ENCODE measurements at regions not wholly inside any gene's neighbourhood (a gene's known extent, or its start where the extent isn't known, plus 50 kb on each side); places are given as distances from the start of the nearest gene placed in this dataset.
A peak's percentile ranks its signal among the peaks of the same experiment; 100 is the strongest.

- H2BK15ac ChIP-seq (ENCODE audit: low read length), result peak overlapping the region; percentile 15
- H3K23ac ChIP-seq (ENCODE audit: low read depth, low read length, poor library complexity), result no peak overlapping the region
- no peak overlapping the region for H3K27ac ChIP-seq (replicated peaks; ENCODE audit: low read length)
- H2AFZ ChIP-seq (ENCODE audit: low read length), result no peak overlapping the region
- no peak overlapping the region for H2BK5ac ChIP-seq (ENCODE audit: low read length)
- H3K27me3 ChIP-seq (ENCODE audit: control insufficient read depth in 3 of 3, insufficient read depth in 3 of 3, low read depth in 1 of 3, low read length in 3 of 3), result no peaks in the 10 kb centered on the region
- H3K4me2 ChIP-seq (ENCODE audit: insufficient read depth, low read length, poor library complexity, severe bottlenecking), result no peak overlapping the region
- no CpG with 5 or more reads among the region's 3 CpGs for WGBS, 2 donors (ENCODE audit: extremely low coverage in 2 of 2, insufficient read length in 2 of 2, insufficient replicate concordance in 1 of 2)
- no peaks in the 10 kb centered on the region for H3K79me1 ChIP-seq (ENCODE audit: low read depth, low read length)
- H3K9me3 ChIP-seq (replicated peaks in 1 of 2; ENCODE audit: control insufficient read depth in 2 of 2, insufficient read depth in 1 of 2, low read depth in 1 of 2, low read length in 2 of 2), result peaks cover 0 to 2% of the 10 kb centered on the region in 2 donors
- peak overlapping the region; percentile 10 for H2BK120ac ChIP-seq (ENCODE audit: low read depth, low read length)
- no peak overlapping the region for H2AK5ac ChIP-seq (ENCODE audit: low read depth, low read length)
- no peak overlapping the region for H3K18ac ChIP-seq (ENCODE audit: low read length)
- no peak overlapping the region for H3K4me3 ChIP-seq (ENCODE audit: low read length in 2 of 2)
- no peak overlapping the region for H3K14ac ChIP-seq (ENCODE audit: low read length)
- no peaks in the 10 kb centered on the region for H3K36me3 ChIP-seq (replicated peaks in 1 of 2; ENCODE audit: control insufficient read depth in 2 of 2, insufficient read depth in 2 of 2, low read length in 2 of 2)
- DNase-seq (ENCODE audit: low spot score), result no peak
- no peak overlapping the region for H2BK12ac ChIP-seq (ENCODE audit: low read length)
- H3K4me1 ChIP-seq (ENCODE audit: control insufficient read depth in 2 of 2, insufficient read depth in 1 of 2, low read depth in 1 of 2, low read length in 2 of 2), result peaks cover 0 to 2% of the 10 kb centered on the region in 2 donors
- no peak overlapping the region for H4K91ac ChIP-seq (ENCODE audit: low read depth, low read length, poor library complexity)
- H3K4ac ChIP-seq (ENCODE audit: low read length), result no peak overlapping the region
- no peak overlapping the region for H4K8ac ChIP-seq (ENCODE audit: low read depth, low read length)
- H3K9ac ChIP-seq (ENCODE audit: low read depth, low read length, poor library complexity), result no peak overlapping the region
Measured at GRCh38 chr11:11757909-11758308, 83.9 kb upstream of the USP47 start.

- Histone ChIP-seq H3K79me1 (ENCODE audit: low read depth, low read length) (no peaks in the 10 kb centered on the region), H4K8ac (ENCODE audit: low read depth, low read length) (no peak overlapping the region), H3K9me3 (replicated peaks in 1 of 2; ENCODE audit: control insufficient read depth in 2 of 2, insufficient read depth in 1 of 2, low read depth in 1 of 2, low read length in 2 of 2) (peaks cover 0 to 2% of the 10 kb centered on the region in 2 donors), H2BK120ac (ENCODE audit: low read depth, low read length) (no peak overlapping the region), H3K36me3 (replicated peaks in 1 of 2; ENCODE audit: control insufficient read depth in 2 of 2, insufficient read depth in 2 of 2, low read length in 2 of 2) (no peaks in the 10 kb centered on the region), H3K23ac (ENCODE audit: low read depth, low read length, poor library complexity) (no peak overlapping the region), H2AK5ac (ENCODE audit: low read depth, low read length) (no peak overlapping the region), H2BK12ac (ENCODE audit: low read length) (no peak overlapping the region), H2BK5ac (ENCODE audit: low read length) (no peak overlapping the region), H4K91ac (ENCODE audit: low read depth, low read length, poor library complexity) (no peak overlapping the region), H3K27ac (replicated peaks; ENCODE audit: low read length) (no peak overlapping the region), H2BK15ac (ENCODE audit: low read length) (no peak overlapping the region), H3K4me1 (ENCODE audit: control insufficient read depth in 2 of 2, insufficient read depth in 1 of 2, low read depth in 1 of 2, low read length in 2 of 2) (peaks cover 0 to 2% of the 10 kb centered on the region in 2 donors), H3K9ac (ENCODE audit: low read depth, low read length, poor library complexity) (no peak overlapping the region), H3K4ac (ENCODE audit: low read length) (no peak overlapping the region), H3K18ac (ENCODE audit: low read length) (no peak overlapping the region), H3K14ac (ENCODE audit: low read length) (no peak overlapping the region), H3K27me3 (ENCODE audit: control insufficient read depth in 3 of 3, insufficient read depth in 3 of 3, low read depth in 1 of 3, low read length in 3 of 3) (no peaks in the 10 kb centered on the region), H2AFZ (ENCODE audit: low read length) (no peak overlapping the region), H3K4me2 (ENCODE audit: insufficient read depth, low read length, poor library complexity, severe bottlenecking) (no peak overlapping the region), H3K4me3 (ENCODE audit: low read length in 2 of 2) (no peak overlapping the region)
- WGBS, 2 donors (ENCODE audit: extremely low coverage in 2 of 2, insufficient read length in 2 of 2, insufficient replicate concordance in 1 of 2), result no CpG with 5 or more reads among the region's 3 CpGs
- no peak for DNase-seq (ENCODE audit: low spot score)
Measured at GRCh38 chr11:11756718-11757117, 85.1 kb upstream of the USP47 start.

- Histone ChIP-seq H3K4me3 (ENCODE audit: low read length in 2 of 2) (no peak overlapping the region), H3K79me1 (ENCODE audit: low read depth, low read length) (no peaks in the 10 kb centered on the region), H3K9me3 (replicated peaks in 1 of 2; ENCODE audit: control insufficient read depth in 2 of 2, insufficient read depth in 1 of 2, low read depth in 1 of 2, low read length in 2 of 2) (peaks cover 0 to 2% of the 10 kb centered on the region in 2 donors), H2BK5ac (ENCODE audit: low read length) (no peak overlapping the region), H2BK12ac (ENCODE audit: low read length) (no peak overlapping the region), H2AK5ac (ENCODE audit: low read depth, low read length) (no peak overlapping the region), H3K4ac (ENCODE audit: low read length) (no peak overlapping the region), H3K23ac (ENCODE audit: low read depth, low read length, poor library complexity) (no peak overlapping the region), H3K9ac (ENCODE audit: low read depth, low read length, poor library complexity) (no peak overlapping the region), H4K91ac (ENCODE audit: low read depth, low read length, poor library complexity) (no peak overlapping the region), H3K36me3 (replicated peaks in 1 of 2; ENCODE audit: control insufficient read depth in 2 of 2, insufficient read depth in 2 of 2, low read length in 2 of 2) (no peaks in the 10 kb centered on the region), H3K27me3 (ENCODE audit: control insufficient read depth in 3 of 3, insufficient read depth in 3 of 3, low read depth in 1 of 3, low read length in 3 of 3) (no peaks in the 10 kb centered on the region), H3K18ac (ENCODE audit: low read length) (no peak overlapping the region), H3K14ac (ENCODE audit: low read length) (no peak overlapping the region), H4K8ac (ENCODE audit: low read depth, low read length) (no peak overlapping the region), H3K4me2 (ENCODE audit: insufficient read depth, low read length, poor library complexity, severe bottlenecking) (no peak overlapping the region), H3K27ac (replicated peaks; ENCODE audit: low read length) (no peak overlapping the region), H2AFZ (ENCODE audit: low read length) (no peak overlapping the region), H2BK120ac (ENCODE audit: low read depth, low read length) (no peak overlapping the region), H3K4me1 (ENCODE audit: control insufficient read depth in 2 of 2, insufficient read depth in 1 of 2, low read depth in 1 of 2, low read length in 2 of 2) (peaks cover 0 to 2% of the 10 kb centered on the region in 2 donors), H2BK15ac (ENCODE audit: low read length) (no peak overlapping the region)
- no CpG with 5 or more reads among the region's 5 CpGs for WGBS, 2 donors (ENCODE audit: extremely low coverage in 2 of 2, insufficient read length in 2 of 2, insufficient replicate concordance in 1 of 2)
- no peak for DNase-seq (ENCODE audit: low spot score)
Measured at GRCh38 chr11:11755871-11756270, 85.9 kb upstream of the USP47 start.

- H3K4me3 ChIP-seq (ENCODE audit: low read length in 2 of 2), result no peak overlapping the region
- H3K4ac ChIP-seq (ENCODE audit: low read length), result no peak overlapping the region
- H2AFZ ChIP-seq (ENCODE audit: low read length), result no peak overlapping the region
- no peaks in the 10 kb centered on the region for H3K36me3 ChIP-seq (replicated peaks in 1 of 2; ENCODE audit: control insufficient read depth in 2 of 2, insufficient read depth in 2 of 2, low read length in 2 of 2)
- no CpG with 5 or more reads among the region's 3 CpGs for WGBS, 2 donors (ENCODE audit: extremely low coverage in 2 of 2, insufficient read length in 2 of 2, insufficient replicate concordance in 1 of 2)
- no peak overlapping the region for H3K4me2 ChIP-seq (ENCODE audit: insufficient read depth, low read length, poor library complexity, severe bottlenecking)
- no peak overlapping the region for H2BK120ac ChIP-seq (ENCODE audit: low read depth, low read length)
- no peak overlapping the region for H2BK15ac ChIP-seq (ENCODE audit: low read length)
- H2BK12ac ChIP-seq (ENCODE audit: low read length), result no peak overlapping the region
- no peak overlapping the region for H4K8ac ChIP-seq (ENCODE audit: low read depth, low read length)
- peaks cover 0 to 2% of the 10 kb centered on the region in 2 donors for H3K4me1 ChIP-seq (ENCODE audit: control insufficient read depth in 2 of 2, insufficient read depth in 1 of 2, low read depth in 1 of 2, low read length in 2 of 2)
- H3K27ac ChIP-seq (replicated peaks; ENCODE audit: low read length), result no peak overlapping the region
- H2BK5ac ChIP-seq (ENCODE audit: low read length), result no peak overlapping the region
- H3K18ac ChIP-seq (ENCODE audit: low read length), result no peak overlapping the region
- no peak for DNase-seq (ENCODE audit: low spot score)
- H3K14ac ChIP-seq (ENCODE audit: low read length), result no peak overlapping the region
- no peak overlapping the region for H3K9ac ChIP-seq (ENCODE audit: low read depth, low read length, poor library complexity)
- H4K91ac ChIP-seq (ENCODE audit: low read depth, low read length, poor library complexity), result no peak overlapping the region
- H3K79me1 ChIP-seq (ENCODE audit: low read depth, low read length), result no peaks in the 10 kb centered on the region
- no peak overlapping the region for H3K23ac ChIP-seq (ENCODE audit: low read depth, low read length, poor library complexity)
- peaks cover 0 to 2% of the 10 kb centered on the region in 2 donors for H3K9me3 ChIP-seq (replicated peaks in 1 of 2; ENCODE audit: control insufficient read depth in 2 of 2, insufficient read depth in 1 of 2, low read depth in 1 of 2, low read length in 2 of 2)
- H3K27me3 ChIP-seq (ENCODE audit: control insufficient read depth in 3 of 3, insufficient read depth in 3 of 3, low read depth in 1 of 3, low read length in 3 of 3), result no peaks in the 10 kb centered on the region
- no peak overlapping the region for H2AK5ac ChIP-seq (ENCODE audit: low read depth, low read length)
Measured at GRCh38 chr11:11752679-11753078, 89.1 kb upstream of the USP47 start.
